KMS-11 (cell line): ENCODE measurements at regions not wholly inside any gene's neighbourhood (a gene's known extent, or its start where the extent isn't known, plus 50 kb on each side); places are given as distances from the start of the nearest gene placed in this dataset.

Experiments used
- H2AFZ ChIP-seq: fragments of 200-600 bp; sonication (generic); 2 replicates; pipeline ENCODE4 v1.6.1; 2016; ENCODE audit warnings: antibody characterized with exemption, mixed run types, low read depth
- H3K27ac ChIP-seq: fragments of 200-600 bp; sonication (generic); 2 replicates; pipeline ENCODE4 v1.6.1; 2016; ENCODE audit warnings: mild to moderate bottlenecking, mixed run types
- H3K27me3 ChIP-seq: fragments of 200-600 bp; sonication (generic); 2 replicates; pipeline ENCODE4 v1.6.1; 2017; ENCODE audit warnings: mild to moderate bottlenecking, low read depth, mixed run types, moderate library complexity; ENCODE audit not compliant: insufficient read depth
- H3K36me3 ChIP-seq: fragments of 200-600 bp; sonication (generic); 2 replicates; pipeline ENCODE4 v1.6.1; 2017; ENCODE audit warnings: mild to moderate bottlenecking, mixed run types; ENCODE audit not compliant: insufficient read depth
- H3K4me1 ChIP-seq: fragments of 200-600 bp; sonication (generic); 2 replicates; pipeline ENCODE4 v1.6.1; 2016; ENCODE audit warnings: mild to moderate bottlenecking, low read depth, mixed run types; ENCODE audit not compliant: poor library complexity, severe bottlenecking
- H3K4me2 ChIP-seq: fragments of 200-600 bp; sonication (generic); 2 replicates; pipeline ENCODE4 v1.7.0; 2016; ENCODE audit warnings: mild to moderate bottlenecking, mixed run types
- H3K4me3 ChIP-seq: fragments of 200-600 bp; sonication (generic); IDR thresholded peaks from 2 replicates; pipeline ENCODE4 v1.6.1; 2017; ENCODE audit warnings: low read depth, low read length, mixed read lengths; ENCODE audit not compliant: insufficient read depth
- H3K79me2 ChIP-seq: fragments of 200-600 bp; sonication (generic); 2 replicates; pipeline ENCODE4 v1.6.1; 2016; ENCODE audit warnings: low read depth, mixed run types; ENCODE audit not compliant: insufficient read depth
- H3K9ac ChIP-seq: fragments of 200-600 bp; sonication (generic); 2 replicates; pipeline ENCODE4 v1.6.1; 2016; ENCODE audit warnings: mild to moderate bottlenecking, mixed run types
- H4K20me1 ChIP-seq: fragments of 200-600 bp; sonication (generic); 2 replicates; pipeline ENCODE4 v1.6.1; 2016; ENCODE audit warnings: mild to moderate bottlenecking, mixed run types; ENCODE audit not compliant: insufficient read depth
- TF ChIP-seq, protein P1 (sequence below): fragments of 200-600 bp; sonication (generic); conservative IDR thresholded peaks from 2 replicates; pipeline ENCODE4 v1.6.1; 2017; ENCODE audit warnings: low read depth, mild to moderate bottlenecking, antibody characterized with exemption, low read length, moderate library complexity, mixed read lengths

DNA sequence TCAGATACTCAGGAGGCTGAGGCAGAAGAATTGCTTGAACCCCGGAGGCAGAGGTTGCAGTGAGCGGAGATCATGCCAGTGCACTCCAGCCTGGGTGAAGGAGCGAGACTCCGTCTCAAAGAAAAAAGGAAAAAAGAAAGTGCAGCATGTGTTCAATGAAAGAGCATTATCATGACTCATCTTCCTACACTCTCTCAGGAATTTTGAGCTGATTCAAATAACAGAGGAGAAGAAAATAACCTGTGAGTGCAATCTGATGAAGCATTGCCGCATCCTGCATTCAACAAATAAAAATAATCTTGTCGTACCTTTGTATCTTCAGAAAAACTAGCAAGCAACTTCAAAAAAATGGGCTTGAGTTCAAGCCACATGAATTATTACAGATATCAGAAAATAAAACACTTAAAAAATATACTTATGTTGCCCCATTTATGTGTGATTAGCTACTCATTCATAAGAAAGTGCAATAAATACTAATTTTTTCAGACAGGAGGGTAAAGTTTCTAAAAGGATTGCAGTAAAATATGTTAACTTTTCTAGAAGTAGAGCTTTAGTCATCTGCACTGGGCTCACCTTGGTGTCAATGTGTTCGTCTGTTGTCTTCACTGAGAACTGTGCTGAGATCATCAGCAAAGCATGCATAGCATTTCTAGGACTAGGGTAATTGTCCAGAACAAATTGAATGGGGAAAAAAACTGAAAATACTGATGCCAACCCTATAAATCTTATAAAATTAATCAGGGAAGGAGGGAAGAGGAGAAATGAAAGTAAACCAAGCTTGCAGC lies 90.4 kb upstream of the VCX3B start:
- Histone ChIP-seq H3K27ac (no peak overlapping the region), H3K36me3 (no peaks in the 10 kb centered on the region), H3K4me2 (no peak overlapping the region), H2AFZ (no peak overlapping the region), H3K4me3 (no peak overlapping the region), H3K4me1 (no peaks in the 10 kb centered on the region), H3K27me3 (no peaks in the 10 kb centered on the region), H4K20me1 (no peaks in the 10 kb centered on the region), H3K79me2 (no peaks in the 10 kb centered on the region), H3K9ac (no peak overlapping the region)
- TF ChIP-seq, protein P1, sequence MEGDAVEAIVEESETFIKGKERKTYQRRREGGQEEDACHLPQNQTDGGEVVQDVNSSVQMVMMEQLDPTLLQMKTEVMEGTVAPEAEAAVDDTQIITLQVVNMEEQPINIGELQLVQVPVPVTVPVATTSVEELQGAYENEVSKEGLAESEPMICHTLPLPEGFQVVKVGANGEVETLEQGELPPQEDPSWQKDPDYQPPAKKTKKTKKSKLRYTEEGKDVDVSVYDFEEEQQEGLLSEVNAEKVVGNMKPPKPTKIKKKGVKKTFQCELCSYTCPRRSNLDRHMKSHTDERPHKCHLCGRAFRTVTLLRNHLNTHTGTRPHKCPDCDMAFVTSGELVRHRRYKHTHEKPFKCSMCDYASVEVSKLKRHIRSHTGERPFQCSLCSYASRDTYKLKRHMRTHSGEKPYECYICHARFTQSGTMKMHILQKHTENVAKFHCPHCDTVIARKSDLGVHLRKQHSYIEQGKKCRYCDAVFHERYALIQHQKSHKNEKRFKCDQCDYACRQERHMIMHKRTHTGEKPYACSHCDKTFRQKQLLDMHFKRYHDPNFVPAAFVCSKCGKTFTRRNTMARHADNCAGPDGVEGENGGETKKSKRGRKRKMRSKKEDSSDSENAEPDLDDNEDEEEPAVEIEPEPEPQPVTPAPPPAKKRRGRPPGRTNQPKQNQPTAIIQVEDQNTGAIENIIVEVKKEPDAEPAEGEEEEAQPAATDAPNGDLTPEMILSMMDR = no peak

DNA sequence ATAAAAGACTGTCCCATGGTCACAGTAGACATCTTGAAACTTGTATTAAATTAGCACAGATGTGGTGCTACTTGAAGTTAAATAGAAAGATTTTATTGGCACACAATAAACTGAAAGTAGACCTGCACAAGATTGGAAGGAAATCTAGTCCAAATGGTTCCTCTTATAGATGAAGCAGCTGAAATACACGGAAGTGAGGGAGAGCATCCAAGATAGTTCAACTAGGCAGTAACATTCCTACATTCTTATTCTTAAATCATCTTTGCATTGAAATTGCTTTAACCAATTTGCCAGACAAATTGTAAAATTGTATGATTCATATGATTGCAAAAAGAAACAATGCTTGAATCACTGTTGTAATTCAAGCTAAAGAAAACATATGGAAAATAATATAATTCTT lies 87.6 kb upstream of the VCX3B start:
- TF ChIP-seq, protein P1 = no peak
- no peak overlapping the region for H2AFZ ChIP-seq
- H3K4me2 ChIP-seq = no peak overlapping the region
- H3K27ac ChIP-seq = no peak overlapping the region
- no peaks in the 10 kb centered on the region for H4K20me1 ChIP-seq
- no peaks in the 10 kb centered on the region for H3K36me3 ChIP-seq
- no peaks in the 10 kb centered on the region for H3K27me3 ChIP-seq
- no peaks in the 10 kb centered on the region for H3K4me1 ChIP-seq
- no peaks in the 10 kb centered on the region for H3K79me2 ChIP-seq
- no peak overlapping the region for H3K9ac ChIP-seq
- H3K4me3 ChIP-seq = no peak overlapping the region

DNA sequence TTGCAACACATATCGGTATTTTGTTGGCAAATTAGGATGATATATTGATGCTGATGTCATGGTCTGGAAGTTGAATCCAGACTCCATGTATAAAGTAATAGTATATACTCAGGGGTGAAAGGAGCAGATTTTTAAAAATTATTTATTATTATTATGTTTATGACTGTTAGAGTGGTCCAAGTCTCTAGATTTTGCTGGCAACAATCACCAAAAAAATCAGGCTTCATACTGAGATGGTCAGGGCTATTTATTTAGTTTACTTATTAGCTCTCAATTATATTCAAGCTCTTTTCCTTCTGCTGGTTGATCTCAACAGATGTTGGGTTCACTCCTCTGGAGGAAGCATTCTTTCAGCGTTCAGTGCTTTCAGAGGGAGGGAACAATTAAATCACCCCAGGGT lies 73.9 kb upstream of the VCX3B start:
- Histone ChIP-seq H2AFZ (no peak overlapping the region), H3K79me2 (no peaks in the 10 kb centered on the region), H3K4me1 (no peaks in the 10 kb centered on the region), H3K4me3 (no peak overlapping the region), H4K20me1 (no peaks in the 10 kb centered on the region), H3K9ac (no peak overlapping the region), H3K36me3 (no peaks in the 10 kb centered on the region), H3K27me3 (no peaks in the 10 kb centered on the region), H3K4me2 (no peak overlapping the region), H3K27ac (no peak overlapping the region)
- TF ChIP-seq, protein P1 = no peak

DNA sequence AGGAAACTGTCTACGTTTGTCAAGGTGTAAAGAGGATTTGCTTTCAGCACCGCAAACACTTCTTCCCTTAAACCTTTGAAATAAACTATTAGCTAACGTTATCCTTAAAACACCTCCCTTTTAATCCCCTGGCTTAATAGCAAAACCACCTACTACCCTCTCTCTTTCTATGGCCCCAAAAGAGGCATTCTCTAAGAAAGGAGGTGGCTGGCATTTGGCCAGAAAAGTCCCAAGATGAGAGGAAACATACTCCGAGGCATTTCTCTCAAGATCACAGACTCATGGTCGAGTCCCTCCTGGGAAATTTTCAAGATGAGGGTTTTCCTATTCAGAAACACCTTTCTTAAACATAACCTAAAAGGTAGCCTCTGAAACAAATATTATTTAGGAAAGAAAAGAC lies 60.6 kb upstream of the VCX3B start:
- no peaks in the 10 kb centered on the region for H4K20me1 ChIP-seq
- no peaks in the 10 kb centered on the region for H3K36me3 ChIP-seq
- no peaks in the 10 kb centered on the region for H3K79me2 ChIP-seq
- H3K4me2 ChIP-seq = no peak overlapping the region
- H2AFZ ChIP-seq = no peak overlapping the region
- no peak overlapping the region for H3K4me3 ChIP-seq
- H3K4me1 ChIP-seq = no peaks in the 10 kb centered on the region
- no peak overlapping the region for H3K9ac ChIP-seq
- no peaks in the 10 kb centered on the region for H3K27me3 ChIP-seq
- no peak overlapping the region for H3K27ac ChIP-seq
- TF ChIP-seq, protein P1 = no peak
